H1 (cell line): ENCODE measurements at regions not wholly inside any gene's neighbourhood (a gene's known extent, or its start where the extent isn't known, plus 50 kb on each side); places are given as distances from the start of the nearest gene placed in this dataset.

Experiments
- CTCF ChIA-PET: fragments of 300-600 bp; sonication (Branson Sonifier 250); formaldehyde crosslinking; loops from one replicate; lab custom pipeline; 2021; ENCODE audit not compliant: partially characterized antibody; lab: Charles Lee
- POLR2A ChIA-PET: fragments of 300-600 bp; sonication (Branson Sonifier 250); formaldehyde crosslinking; loops from one replicate; lab custom pipeline; 2021; ENCODE audit warnings: inconsistent platforms; ENCODE audit not compliant: partially characterized antibody; lab: Charles Lee
- DNase-seq, 2 experiments: peaks; one replicate each; pipeline versions ENCODE4 v3.0.0 to v3.0.0-alpha.2; 2010 to 2022; ENCODE audit warnings: low spot score in 2 of 2, low read depth in 1 of 2, mixed read lengths in 1 of 2
- FAIRE-seq: peaks from 2 replicates; lab custom pipeline; 2011; peaks lifted over from hg19 to GRCh38; lab: Jason Lieb, UNC
- H2AFZ ChIP-seq: 2 replicates; pipeline ENCODE4 v1.8.1; 2012; ENCODE audit warnings: low read length, inconsistent platforms
- H2AK5ac ChIP-seq: 2 replicates; pipeline ENCODE4 v1.6.1; 2013; ENCODE audit warnings: low read depth, low read length
- H2BK120ac ChIP-seq: replicated peaks from 2 replicates; pipeline ENCODE3; 2013; ENCODE audit warnings: low read depth, low read length, inconsistent platforms
- H2BK12ac ChIP-seq: 2 replicates; pipeline ENCODE4 v1.6.1; 2013; ENCODE audit warnings: low read depth, low read length
- H2BK15ac ChIP-seq: 2 replicates; pipeline ENCODE4 v1.6.1; 2013; ENCODE audit warnings: low read length
- H2BK20ac ChIP-seq: 2 replicates; pipeline ENCODE4 v1.6.1; 2013; ENCODE audit warnings: low read length
- H2BK5ac ChIP-seq: 2 replicates; pipeline ENCODE4 v1.6.1; 2013; ENCODE audit warnings: low read depth, low read length
- H3K14ac ChIP-seq: 2 replicates; pipeline ENCODE4 v1.6.1; 2013; ENCODE audit warnings: inconsistent platforms; ENCODE audit not compliant: insufficient read length
- H3K18ac ChIP-seq: 2 replicates; pipeline ENCODE4 v1.6.1; 2013; ENCODE audit warnings: low read length; ENCODE audit errors: extremely low read depth
- H3K23ac ChIP-seq: 2 replicates; pipeline ENCODE4 v1.6.1; 2013; ENCODE audit warnings: inconsistent platforms; ENCODE audit not compliant: insufficient read length
- H3K23me2 ChIP-seq: 2 replicates; pipeline ENCODE4 v1.6.1; 2013; ENCODE audit warnings: low read depth, low read length
- H3K27ac ChIP-seq: 2 replicates; pipeline ENCODE4 v1.6.1; 2011; ENCODE audit warnings: low read depth, low read length, inconsistent platforms
- H3K27me3 ChIP-seq, 4 experiments: replicated peaks in 1 of 4; 1 replicate in 1 of 4; 2 replicates in 3 of 4; pipeline versions ENCODE4 v1.6.1 to v1.8.1; 2011 to 2013; ENCODE audit warnings: low read length in 3 of 4, mild to moderate bottlenecking in 3 of 4, inconsistent platforms in 2 of 4, mixed read lengths in 2 of 4, moderate library complexity in 1 of 4; ENCODE audit not compliant: control insufficient read depth in 3 of 4, insufficient read depth in 3 of 4; ENCODE audit errors: extremely low read depth in 1 of 4
- H3K36me3 ChIP-seq, 4 experiments: 2 replicates each; pipeline versions ENCODE4 v1.6.1 to v1.8.1; 2011 to 2013; ENCODE audit warnings: mild to moderate bottlenecking in 4 of 4, low read length in 3 of 4, moderate library complexity in 2 of 4, control low read depth in 1 of 4, inconsistent platforms in 1 of 4; ENCODE audit not compliant: insufficient read depth in 4 of 4, control insufficient read depth in 2 of 4
- H3K4ac ChIP-seq: replicated peaks from 2 replicates; pipeline ENCODE3; 2013; ENCODE audit warnings: low read length, low read depth, mixed read lengths, inconsistent platforms; ENCODE audit not compliant: insufficient read length
- H3K4me1 ChIP-seq, 4 experiments: replicated peaks in 1 of 4; 1 replicate in 1 of 4; 2 replicates in 3 of 4; pipeline versions ENCODE4 v1.6.1 to v1.8.1; 2011 to 2013; ENCODE audit warnings: low read length in 3 of 4, inconsistent platforms in 2 of 4, mixed read lengths in 1 of 4; ENCODE audit not compliant: insufficient read depth in 4 of 4, control insufficient read depth in 3 of 4
- H3K4me2 ChIP-seq, 2 experiments: 2 replicates each; pipeline versions ENCODE4 v1.6.1 to v1.8.1; 2011 to 2013; ENCODE audit warnings: low read depth in 2 of 2, low read length in 2 of 2, control low read depth in 1 of 2, inconsistent platforms in 1 of 2, mild to moderate bottlenecking in 1 of 2; ENCODE audit not compliant: insufficient read depth in 1 of 2
- H3K4me3 ChIP-seq, 4 experiments: fragments of 200-600, 300-600 bp in 1 of 4; sonication (generic), shearing (Covaris generic), sonication (Bioruptor Twin) in 1 of 4; 2 replicates each; pipeline versions ENCODE4 v1.5.1 to v1.8.1; 2011 to 2016; ENCODE audit warnings: low read length in 4 of 4, low read depth in 3 of 4, control low read depth in 2 of 4, inconsistent platforms in 2 of 4, mild to moderate bottlenecking in 2 of 4, mixed read lengths in 1 of 4, moderate library complexity in 1 of 4; ENCODE audit not compliant: insufficient read depth in 2 of 4; ENCODE audit errors: extremely low read depth in 1 of 4
- H3K56ac ChIP-seq: replicated peaks from 2 replicates; pipeline ENCODE3; 2013; ENCODE audit warnings: low read depth, mild to moderate bottlenecking, mixed read lengths, low read length, inconsistent platforms; ENCODE audit not compliant: insufficient read length
- H3K79me1 ChIP-seq: 2 replicates; pipeline ENCODE4 v1.6.1; 2013; ENCODE audit warnings: low read depth, low read length, control low read depth
- H3K79me2 ChIP-seq, 2 experiments: 2 replicates each; pipeline versions ENCODE4 v1.6.1 to v1.8.1; 2012 to 2013; ENCODE audit warnings: low read length in 2 of 2, mild to moderate bottlenecking in 2 of 2, inconsistent platforms in 1 of 2; ENCODE audit not compliant: insufficient read depth in 2 of 2, control insufficient read depth in 1 of 2
- H3K9ac ChIP-seq, 4 experiments: replicated peaks in 1 of 4; 1 replicate in 1 of 4; 2 replicates in 3 of 4; pipeline versions ENCODE4 v1.6.1 to v1.8.1; 2011 to 2013; ENCODE audit warnings: low read depth in 3 of 4, low read length in 3 of 4, control low read depth in 2 of 4, mild to moderate bottlenecking in 2 of 4, moderate library complexity in 2 of 4, inconsistent platforms in 1 of 4; ENCODE audit errors: extremely low read depth in 1 of 4
- H3K9me3 ChIP-seq, 2 experiments: 2 replicates each; pipeline versions ENCODE4 v1.6.1 to v1.8.1; 2012 to 2013; ENCODE audit warnings: mild to moderate bottlenecking in 2 of 2, moderate library complexity in 2 of 2, control low read depth in 1 of 2, inconsistent platforms in 1 of 2, low read depth in 1 of 2, low read length in 1 of 2, mixed read lengths in 1 of 2; ENCODE audit not compliant: insufficient read depth in 2 of 2
- H4K20me1 ChIP-seq, 2 experiments: replicated peaks in 1 of 2; 2 replicates each; pipeline versions ENCODE3 to v1.8.1; 2011 to 2013; ENCODE audit warnings: inconsistent platforms in 2 of 2, low read length in 2 of 2, mild to moderate bottlenecking in 1 of 2; ENCODE audit not compliant: insufficient read depth in 2 of 2, control insufficient read depth in 1 of 2
- H4K5ac ChIP-seq: 2 replicates; pipeline ENCODE4 v1.6.1; 2013; ENCODE audit warnings: low read length, low read depth, mixed read lengths, inconsistent platforms; ENCODE audit not compliant: insufficient read length
- H4K8ac ChIP-seq: 2 replicates; pipeline ENCODE4 v1.8.0; 2013; ENCODE audit warnings: mild to moderate bottlenecking, moderate library complexity, low read length, inconsistent platforms; ENCODE audit not compliant: insufficient read depth; ENCODE audit errors: extremely low read depth
- H4K91ac ChIP-seq: replicated peaks from 2 replicates; pipeline ENCODE3; 2013; ENCODE audit warnings: low read length, mixed read lengths, inconsistent platforms; ENCODE audit not compliant: insufficient read length
- BACH1 ChIP-seq: IDR thresholded peaks from 2 replicates; pipeline ENCODE4 v1.6.1; 2012; ENCODE audit warnings: low read length, improper control_type of control experiment
- CBX8 ChIP-seq: fragments of 300-800, 300-1000 bp; sonication (generic); IDR thresholded peaks from 2 replicates; pipeline ENCODE4 v1.7.1; 2016; ENCODE audit warnings: low read depth, low read length, borderline replicate concordance
- CHD2 ChIP-seq: IDR thresholded peaks from 2 replicates; pipeline ENCODE4 v1.6.1; 2012; ENCODE audit warnings: low read length, improper control_type of control experiment
- CREB1 ChIP-seq: IDR thresholded peaks from 2 replicates; pipeline ENCODE4 v1.6.1; 2012; ENCODE audit warnings: inconsistent platforms
- CTBP2 ChIP-seq: IDR thresholded peaks from 2 replicates; pipeline ENCODE4 v1.7.0; 2011; ENCODE audit warnings: borderline replicate concordance, mild to moderate bottlenecking, moderate library complexity, mixed read lengths, low read length; ENCODE audit not compliant: insufficient read depth, insufficient read length
- E2F6 ChIP-seq: IDR thresholded peaks from 2 replicates; pipeline ENCODE4 v1.6.1; 2012; ENCODE audit warnings: inconsistent platforms
- FOSL1 ChIP-seq: IDR thresholded peaks from 2 replicates; pipeline ENCODE4 v1.6.1; 2011; ENCODE audit warnings: mild to moderate bottlenecking, low read depth, low read length, moderate library complexity; ENCODE audit not compliant: insufficient read depth
- GABPA ChIP-seq: IDR thresholded peaks from 2 replicates; pipeline ENCODE4 v1.6.1; 2011; ENCODE audit warnings: mild to moderate bottlenecking, low read length, moderate library complexity, borderline replicate concordance; ENCODE audit not compliant: insufficient read depth
- HDAC2 ChIP-seq, 2 experiments: fragments of 300-600 bp in 1 of 2; sonication (generic) in 1 of 2; IDR thresholded peaks; 2 replicates each; pipeline ENCODE4 v1.6.1; 2011 to 2012; ENCODE audit warnings: low read depth in 2 of 2, low read length in 2 of 2, mild to moderate bottlenecking in 2 of 2, moderate library complexity in 2 of 2, borderline replicate concordance in 1 of 2, inconsistent platforms in 1 of 2
- HDAC6 ChIP-seq: IDR thresholded peaks from one replicate; pipeline ENCODE4 v1.7.1; 2012; ENCODE audit warnings: low read depth, mild to moderate bottlenecking, inconsistent platforms, low read length, moderate library complexity
- JUND ChIP-seq: IDR thresholded peaks from 2 replicates; pipeline ENCODE4 v1.6.1; 2011; ENCODE audit warnings: mild to moderate bottlenecking, improper control_type of control experiment, low read length
- MAFK ChIP-seq: IDR thresholded peaks from 2 replicates; pipeline ENCODE4 v1.6.1; 2012; ENCODE audit warnings: low read depth, mild to moderate bottlenecking, improper control_type of control experiment, low read length
- MAX ChIP-seq: IDR thresholded peaks from 2 replicates; pipeline ENCODE4 v1.6.1; 2012; ENCODE audit warnings: inconsistent platforms
- TAF7 ChIP-seq: optimal IDR thresholded peaks from 2 replicates; pipeline ENCODE3; 2011; ENCODE audit warnings: low read depth, mild to moderate bottlenecking, inconsistent platforms, low read length, moderate library complexity, borderline replicate concordance
- WGBS, 2 experiments: shearing (Covaris generic) in 1 of 2; methylation state at CpG; one replicate each; pipeline versions ENCODE4 v1.1.6 to v1.1.7; 2013 to 2015; ENCODE audit warnings: low lambda C conversion rate in 2 of 2, mixed read lengths in 2 of 2, inconsistent platforms in 1 of 2, low coverage in 1 of 2, missing lambda C conversion rate in 1 of 2; ENCODE audit not compliant: insufficient replicate concordance in 2 of 2, insufficient coverage in 1 of 2, insufficient read length in 1 of 2; ENCODE audit errors: extremely low coverage in 1 of 2, missing lambda C conversion rate in 1 of 2; 5-methylcytosine and 5-hydroxymethylcytosine counted together

- Histone ChIP-seq H3K14ac (no peak overlapping the region), H3K23me2 (no peaks in the 10 kb centered on the region), H3K36me3 (no peaks in the 10 kb centered on the region), H2BK15ac (no peak overlapping the region), H3K79me2 (no peaks in the 10 kb centered on the region), H3K27me3 (no peaks in the 10 kb centered on the region), H3K79me1 (no peaks in the 10 kb centered on the region), H3K9ac (no peak overlapping the region), H4K20me1 (no peaks in the 10 kb centered on the region), H2BK20ac (no peak overlapping the region), H3K4me2 (no peak overlapping the region), H2BK5ac (no peak overlapping the region), H3K56ac (no peak overlapping the region), H3K4me1 (peaks cover 0 to 3% (median 0%) of the 10 kb centered on the region in 4 experiments; a peak in 1 of 7 replicates), H3K23ac (no peak overlapping the region), H3K4me3 (no peak overlapping the region), H4K91ac (no peak overlapping the region), H3K27ac (no peak overlapping the region), H2AFZ (no peak overlapping the region), H4K5ac (no peak overlapping the region), H2AK5ac (no peak overlapping the region), H3K9me3 (no peaks in the 10 kb centered on the region), H4K8ac (no peak overlapping the region), H2BK120ac (no peak overlapping the region), H3K18ac (no peak overlapping the region), H3K4ac (no peak overlapping the region), H2BK12ac (no peak overlapping the region)
- ChIA-PET POLR2A (interaction anchor here (0.6 kb wide), 1 partner anchor 24 kb away, joined by 3 read pairs; no protein-coding TSS in a partner anchor), CTCF (interaction anchor here (0.6 to 1.1 kb wide), 5 partner anchors 9 to 1574 kb away, joined by 3 to 6 read pairs (median 3); no protein-coding TSS in a partner anchor)
- no peak for FAIRE-seq
- DNase-seq: no peak
- 100% methylated on average over 2 of the region's 2 CpGs; no CpG with 5 or more reads in 1 of the 2 experiments for WGBS, 2 experiments
- TF ChIP-seq CHD2 (no peak), TAF7 (no peak), HDAC2 (IDR thresholded peaks at IDR 0.05; ENCODE audit: borderline replicate concordance in 1 of 2, low read depth in 2 of 2, low read length in 2 of 2) (no peak), CBX8 (no peak), JUND (no peak), BACH1 (no peak), CREB1 (no peak), FOSL1 (no peak), MAFK (no peak), CTBP2 (no peak), HDAC6 (no peak), MAX (no peak), E2F6 (no peak), GABPA (no peak)
These were observed 1093.4 kb upstream of the FLRT2 start for GRCh38 chr14:84436528-84436927.
